NCI-H345 treated with DMSO at 0.1 percent for 48 hours (cell line): ENCODE measurements at regions not wholly inside any gene's neighbourhood (a gene's known extent, or its start where the extent isn't known, plus 50 kb on each side); places are given as distances from the start of the nearest gene placed in this dataset.
"Not testable (repeated sequence)": the region's sequence is repeated elsewhere in the genome, so short reads cannot be mapped to it uniquely, and the experiment has no call there.

Experiments
- DNase-seq: peaks from one replicate; lab custom pipeline; 2025; ENCODE audit not compliant: unreplicated experiment; lab: John Stamatoyannopoulos, UW

- no peak for DNase-seq
Measured at GRCh38 chr1:229710746-229711145, 84.7 kb downstream of the URB2 start.

GRCh38 chr1:229714306-229714705, 88.3 kb downstream of the URB2 start:
- no peak for DNase-seq

GRCh38 chr1:229714964-229715603, 89.0 kb downstream of the URB2 start:
- no peak for DNase-seq

GRCh38 chr1:229716069-229716468, 90.0 kb downstream of the URB2 start:
- no peak for DNase-seq

GRCh38 chr1:229716704-229717103, 90.7 kb downstream of the URB2 start:
- no peak for DNase-seq

- DNase-seq, result no peak
Measured at GRCh38 chr1:229717786-229718576, 91.9 kb downstream of the URB2 start.

GRCh38 chr1:229726061-229726460, 100.0 kb downstream of the URB2 start:
- no peak for DNase-seq

GRCh38 chr1:229729916-229730315, 103.9 kb downstream of the URB2 start:
- no peak for DNase-seq

GRCh38 chr1:229730573-229730972, 104.5 kb downstream of the URB2 start:
- no peak for DNase-seq

- DNase-seq, result no peak
Measured at GRCh38 chr1:229732061-229732460, 106.0 kb downstream of the URB2 start.

- DNase-seq, result no peak
Measured at GRCh38 chr1:229736376-229736775, 110.3 kb downstream of the URB2 start.

- DNase-seq, result not testable (repeated sequence)
Measured at GRCh38 chr1:229742614-229743013, 116.6 kb downstream of the URB2 start.

- DNase-seq, result no peak
Measured at GRCh38 chr1:229749992-229750391, 123.9 kb downstream of the URB2 start.

GRCh38 chr1:229751610-229752009, 125.6 kb downstream of the URB2 start:
- DNase-seq, result no peak

GRCh38 chr1:229752679-229753078, 126.6 kb downstream of the URB2 start:
- DNase-seq, result no peak

GRCh38 chr1:229753764-229754551, 127.9 kb downstream of the URB2 start:
- DNase-seq, result no peak

GRCh38 chr1:229756666-229757065, 130.6 kb downstream of the URB2 start:
- DNase-seq, result no peak

GRCh38 chr1:229757226-229757625, 131.2 kb downstream of the URB2 start:
- DNase-seq, result no peak

- no peak for DNase-seq
Measured at GRCh38 chr1:229758101-229759036, 132.3 kb downstream of the URB2 start.

GRCh38 chr1:229759037-229759435, 133.0 kb downstream of the URB2 start:
- no peak for DNase-seq

- no peak for DNase-seq
Measured at GRCh38 chr1:229759586-229759985, 133.5 kb downstream of the URB2 start.
